ENCODE measurements at regions not wholly inside any gene's neighbourhood (a gene's known extent, or its start where the extent isn't known, plus 50 kb on each side); places are given as distances from the start of the nearest gene placed in this dataset.

GRCh38 chr5:127176769-127177168 is 103.5 kb upstream of the C5orf63 start:
- Histone ChIP-seq H3K4me3 (ENCODE audit: insufficient read depth, low read depth, low read length) (no peak overlapping the region), H4K20me1 (ENCODE audit: insufficient read depth, low read length) (no peaks in the 10 kb centered on the region), H3K14ac (replicated peaks; ENCODE audit: low read depth, low read length) (no peak overlapping the region), H2AK9ac (replicated peaks; ENCODE audit: low read depth, low read length, poor library complexity) (no peak overlapping the region), H2AFZ (replicated peaks; ENCODE audit: low read length, poor library complexity) (no peak overlapping the region), H2BK20ac (ENCODE audit: low read depth, low read length) (no peak overlapping the region), H4K5ac (ENCODE audit: low read depth, low read length) (no peak overlapping the region), H3K79me1 (ENCODE audit: low read depth in 1 of 2, low read length in 2 of 2) (no peaks in the 10 kb centered on the region), H3K4me1 (ENCODE audit: control insufficient read depth, insufficient read depth, low read length) (no peaks in the 10 kb centered on the region), H3K36me3 (ENCODE audit: control insufficient read depth, insufficient read depth, low read length) (no peaks in the 10 kb centered on the region), H3K27me3 (ENCODE audit: control insufficient read depth, insufficient read depth, low read length) (peaks cover 2% of the 10 kb centered on the region; the same call in 1 of the 2 replicates), H3K27ac (ENCODE audit: insufficient read depth, low read length) (no peak overlapping the region), H3K9me3 (ENCODE audit: control insufficient read depth, insufficient read depth, low read length) (peaks cover 5% of the 10 kb centered on the region; the same call in 1 of the 2 replicates), H2BK120ac (ENCODE audit: low read depth, low read length) (no peak overlapping the region), H4K8ac (ENCODE audit: low read depth in 2 of 2, low read length in 2 of 2) (no peak overlapping the region), H2BK5ac (ENCODE audit: low read depth, low read length, poor library complexity, severe bottlenecking) (no peak overlapping the region), H2BK15ac (ENCODE audit: low read depth, low read length) (no peak overlapping the region), H3K4ac (ENCODE audit: low read depth, low read length) (no peak overlapping the region), H3K18ac (ENCODE audit: low read depth, low read length) (no peak overlapping the region), H3K23ac (ENCODE audit: low read depth, low read length) (no peak overlapping the region), H3K9ac (ENCODE audit: low read depth, low read length) (no peak overlapping the region), H3K56ac (ENCODE audit: extremely low read depth, insufficient read depth, low read length) (no peak overlapping the region), H2AK5ac (ENCODE audit: low read depth, low read length) (no peak overlapping the region), H3K4me2 (ENCODE audit: low read depth, low read length) (no peak overlapping the region), H4K91ac (ENCODE audit: insufficient read depth, low read depth, low read length) (no peak overlapping the region), H3K9me1 (ENCODE audit: insufficient read depth, low read length) (no peaks in the 10 kb centered on the region)
- CTCF ChIA-PET: no interaction called here
- intact Hi-C loops (cut with micrococcal nuclease) (no loop called here), dilution Hi-C loops (cut with HindIII; ENCODE audit: low sequenced_read_pairs, unreplicated experiment) (no loop called here), in situ Hi-C loops (cut with MboI; ENCODE audit: low sequenced_read_pairs) (no loop called here)
- DNase-seq (no peak), ATAC-seq (ENCODE audit: low read depth) (no peak)
- TF ChIP-seq RAD21 (IDR thresholded peaks at IDR 0.05; ENCODE audit: low read length) (no peak), SMC3 (IDR thresholded peaks at IDR 0.05; ENCODE audit: low read depth, low read length) (no peak), ELK1 (IDR thresholded peaks at IDR 0.05; ENCODE audit: borderline replicate concordance, low read depth, low read length) (no peak), BHLHE40 (IDR thresholded peaks at IDR 0.05; ENCODE audit: low read depth, low read length) (no peak), NFE2L2 (IDR thresholded peaks at IDR 0.05; ENCODE audit: low read depth, low read length) (no peak), RCOR1 (IDR thresholded peaks at IDR 0.05; ENCODE audit: insufficient replicate concordance, low read length) (no peak), CEBPB (IDR thresholded peaks at IDR 0.05; ENCODE audit: low read depth, low read length) (no peak), CHD1 (IDR thresholded peaks at IDR 0.05; ENCODE audit: low read depth, low read length) (no peak), MAZ (IDR thresholded peaks at IDR 0.05; ENCODE audit: borderline replicate concordance, low read depth, low read length) (no peak), POLR2A (IDR thresholded peaks at IDR 0.05; ENCODE audit: low read depth, low read length) (no peak), MXI1 (IDR thresholded peaks at IDR 0.05; ENCODE audit: borderline replicate concordance, low read depth, low read length) (no peak), USF2 (IDR thresholded peaks at IDR 0.05; ENCODE audit: low read depth, low read length) (no peak), RFX5 (IDR thresholded peaks at IDR 0.05; ENCODE audit: low read depth, low read length) (no peak), FOS (IDR thresholded peaks at IDR 0.05; ENCODE audit: low read depth, low read length) (no peak), MAFK (IDR thresholded peaks at IDR 0.05; ENCODE audit: low read depth, low read length) (no peak), CTCF (conservative IDR thresholded peaks at IDR 0.05; ENCODE audit: low read depth, low read length) (no peak)
- WGBS, 2 experiments (ENCODE audit: extremely low coverage in 2 of 2, insufficient read length in 1 of 2): no CpG with 5 or more reads among the region's 2 CpGs
- BruUV-seq (replicated peaks): no TSS peak
- POLR2A ChIA-PET (ENCODE audit: unreplicated experiment): no interaction called here

All from IMR-90 (cell line).